HG03521 (cell line): ENCODE measurements at regions not wholly inside any gene's neighbourhood (a gene's known extent, or its start where the extent isn't known, plus 50 kb on each side); places are given as distances from the start of the nearest gene placed in this dataset.

Source experiments
- ATAC-seq: cut with Tn5 transposase; IDR thresholded peaks from one replicate; pipeline ENCODE4 v1.9.1; 2021; ENCODE audit warnings: mild to moderate bottlenecking, moderate library complexity; ENCODE audit not compliant: unreplicated experiment

GRCh38 chr5:2278825-2279456, 396.2 kb upstream of the IRX4 start:
- no peak for ATAC-seq

- ATAC-seq, result no peak
Observed at GRCh38 chr5:2277886-2278285, 395.2 kb upstream of the IRX4 start.

GRCh38 chr5:2276101-2276500, 393.4 kb upstream of the IRX4 start:
- ATAC-seq, result no peak

- ATAC-seq, result no peak
Observed at GRCh38 chr5:2272755-2273154, 390.0 kb upstream of the IRX4 start.

- no peak for ATAC-seq
Observed at GRCh38 chr5:2272039-2272438, 389.3 kb upstream of the IRX4 start.

GRCh38 chr5:2271316-2271715, 388.6 kb upstream of the IRX4 start:
- ATAC-seq, result no peak

- ATAC-seq, result no peak
Observed at GRCh38 chr5:2270467-2270866, 387.7 kb upstream of the IRX4 start.

GRCh38 chr5:2269656-2270055, 386.9 kb upstream of the IRX4 start:
- no peak for ATAC-seq

- ATAC-seq, result no peak
Observed at GRCh38 chr5:2267991-2268390, 385.3 kb upstream of the IRX4 start.

- no peak for ATAC-seq
Observed at GRCh38 chr5:2266641-2267240, 384.0 kb upstream of the IRX4 start.

- no peak for ATAC-seq
Observed at GRCh38 chr5:2265341-2265740, 382.6 kb upstream of the IRX4 start.

- no peak for ATAC-seq
Observed at GRCh38 chr5:2263763-2264162, 381.0 kb upstream of the IRX4 start.

- ATAC-seq, result no peak
Observed at GRCh38 chr5:2262620-2263019, 379.9 kb upstream of the IRX4 start.

- no peak for ATAC-seq
Observed at GRCh38 chr5:2261004-2261703, 378.4 kb upstream of the IRX4 start.

- ATAC-seq, result no peak
Observed at GRCh38 chr5:2260211-2261003, 377.7 kb upstream of the IRX4 start.

- ATAC-seq, result no peak
Observed at GRCh38 chr5:2259494-2260107, 376.9 kb upstream of the IRX4 start.

- ATAC-seq, result no peak
Observed at GRCh38 chr5:2258861-2259260, 376.1 kb upstream of the IRX4 start.

GRCh38 chr5:2257326-2258244, 374.9 kb upstream of the IRX4 start:
- no peak for ATAC-seq

GRCh38 chr5:2256691-2257280, 374.1 kb upstream of the IRX4 start:
- ATAC-seq, result no peak
